OCI-LY1 (cell line): ENCODE measurements at regions not wholly inside any gene's neighbourhood (a gene's known extent, or its start where the extent isn't known, plus 50 kb on each side); places are given as distances from the start of the nearest gene placed in this dataset.

Experiments used
- CTCF ChIP-seq: fragments of 200-600 bp; sonication (generic), shearing (Covaris generic); IDR thresholded peaks from 2 replicates; pipeline ENCODE4 v1.5.1; 2017; ENCODE audit warnings: mild to moderate bottlenecking, antibody characterized with exemption, low read length, moderate library complexity, mixed read lengths
- EZH2 ChIP-seq: fragments of 200-600 bp; sonication (generic), shearing (Covaris generic); IDR thresholded peaks from 2 replicates; pipeline ENCODE4 v1.8.0; 2017; ENCODE audit warnings: borderline replicate concordance, mixed run types, mild to moderate bottlenecking, antibody characterized with exemption, low read length, moderate library complexity, mixed read lengths

- no peak for TF ChIP-seq EZH2
- TF ChIP-seq CTCF = no peak
Measured at GRCh38 chr2:48092846-48093803, 186.8 kb upstream of the FBXO11 start.
